ENCODE measurements at regions not wholly inside any gene's neighbourhood (a gene's known extent, or its start where the extent isn't known, plus 50 kb on each side); places are given as distances from the start of the nearest gene placed in this dataset.
"Not testable (repeated sequence)": the region's sequence is repeated elsewhere in the genome, so short reads cannot be mapped to it uniquely, and the experiment has no call there.

GRCh38 chr6:21710216-21710615, 116.7 kb downstream of the SOX4 start:
- DNase-seq (ENCODE audit: low read depth in 3 of 3): no peak

GRCh38 chr6:21710908-21711627, 117.5 kb downstream of the SOX4 start:
- no peak for DNase-seq (ENCODE audit: low read depth in 3 of 3)

- DNase-seq (ENCODE audit: low read depth in 3 of 3): no peak
These were observed 118.7 kb downstream of the SOX4 start for GRCh38 chr6:21712213-21712612.

GRCh38 chr6:21713481-21713880, 119.9 kb downstream of the SOX4 start:
- DNase-seq (ENCODE audit: low read depth in 3 of 3): no peak

GRCh38 chr6:21715180-21715579, 121.6 kb downstream of the SOX4 start:
- DNase-seq (ENCODE audit: low read depth in 3 of 3): no peak

- DNase-seq (ENCODE audit: low read depth in 3 of 3): no peak
These were observed 129.0 kb downstream of the SOX4 start for GRCh38 chr6:21722510-21722909.

- DNase-seq (ENCODE audit: low read depth in 3 of 3): no peak
These were observed 133.1 kb downstream of the SOX4 start for GRCh38 chr6:21726676-21727075.

GRCh38 chr6:21728141-21728540, 134.6 kb downstream of the SOX4 start:
- no peak for DNase-seq (ENCODE audit: low read depth in 3 of 3)

GRCh38 chr6:21729431-21729830, 135.9 kb downstream of the SOX4 start:
- DNase-seq (ENCODE audit: low read depth in 3 of 3): no peak

GRCh38 chr6:21730533-21730932, 137.0 kb downstream of the SOX4 start:
- no peak for DNase-seq (ENCODE audit: low read depth in 3 of 3)

- no peak for DNase-seq (ENCODE audit: low read depth in 3 of 3)
These were observed 138.0 kb downstream of the SOX4 start for GRCh38 chr6:21731411-21732031.

GRCh38 chr6:21732032-21732730, 138.6 kb downstream of the SOX4 start:
- not testable (repeated sequence) for DNase-seq (ENCODE audit: low read depth in 3 of 3)

GRCh38 chr6:21732731-21733130, 139.2 kb downstream of the SOX4 start:
- no peak for DNase-seq (ENCODE audit: low read depth in 3 of 3)

GRCh38 chr6:21733311-21733710, 139.8 kb downstream of the SOX4 start:
- DNase-seq (ENCODE audit: low read depth in 3 of 3): no peak

GRCh38 chr6:21734204-21734603, 140.7 kb downstream of the SOX4 start:
- no peak for DNase-seq (ENCODE audit: low read depth in 3 of 3)

- DNase-seq (ENCODE audit: low read depth in 3 of 3): no peak
These were observed 144.9 kb downstream of the SOX4 start for GRCh38 chr6:21738180-21739094.

- no peak for DNase-seq (ENCODE audit: low read depth in 3 of 3)
These were observed 145.7 kb downstream of the SOX4 start for GRCh38 chr6:21739241-21739640.

GRCh38 chr6:21739838-21740237, 146.3 kb downstream of the SOX4 start:
- no peak for DNase-seq (ENCODE audit: low read depth in 3 of 3)

GRCh38 chr6:21740376-21741124, 147.0 kb downstream of the SOX4 start:
- DNase-seq (ENCODE audit: low read depth in 3 of 3): no peak

- no peak for DNase-seq (ENCODE audit: low read depth in 3 of 3)
These were observed 147.9 kb downstream of the SOX4 start for GRCh38 chr6:21741221-21742109.

Data from stimulated activated CD4-positive, alpha-beta T cell treated with anti-CD3 and anti-CD28 coated beads, TNF-alpha, amount 100 ng/mL, for 4 hours (primary cell).